HG03139 (cell line): ENCODE measurements at regions not wholly inside any gene's neighbourhood (a gene's known extent, or its start where the extent isn't known, plus 50 kb on each side); places are given as distances from the start of the nearest gene placed in this dataset.
"Not testable (repeated sequence)": the region's sequence is repeated elsewhere in the genome, so short reads cannot be mapped to it uniquely, and the experiment has no call there.

ENCODE experiments used
- ATAC-seq: cut with Tn5 transposase; IDR thresholded peaks from one replicate; pipeline ENCODE4 v1.9.1; 2021; ENCODE audit not compliant: unreplicated experiment

GRCh38 chr15:53038655-53038941 is 248.5 kb upstream of the ONECUT1 start:
- no peak for ATAC-seq

- no peak for ATAC-seq
These were observed 247.9 kb upstream of the ONECUT1 start for GRCh38 chr15:53037904-53038654.

GRCh38 chr15:53036641-53037040 is 246.5 kb upstream of the ONECUT1 start:
- no peak for ATAC-seq

GRCh38 chr15:53034767-53035245 is 244.7 kb upstream of the ONECUT1 start:
- ATAC-seq, result no peak

- ATAC-seq, result no peak
These were observed 243.6 kb upstream of the ONECUT1 start for GRCh38 chr15:53033709-53034108.

- ATAC-seq, result no peak
These were observed 241.3 kb upstream of the ONECUT1 start for GRCh38 chr15:53031469-53031868.

GRCh38 chr15:53022788-53023187 is 232.7 kb upstream of the ONECUT1 start:
- ATAC-seq, result no peak

GRCh38 chr15:53013329-53013728 is 223.2 kb upstream of the ONECUT1 start:
- no peak for ATAC-seq

- not testable (repeated sequence) for ATAC-seq
These were observed 221.6 kb upstream of the ONECUT1 start for GRCh38 chr15:53011779-53012178.

GRCh38 chr15:53009093-53009492 is 219.0 kb upstream of the ONECUT1 start:
- no peak for ATAC-seq

- no peak for ATAC-seq
These were observed 210.3 kb upstream of the ONECUT1 start for GRCh38 chr15:53000409-53000808.

GRCh38 chr15:52997123-52997522 is 207.0 kb upstream of the ONECUT1 start:
- ATAC-seq, result no peak

- no peak for ATAC-seq
These were observed 204.2 kb upstream of the ONECUT1 start for GRCh38 chr15:52994290-52994689.

- ATAC-seq, result no peak
These were observed 194.4 kb upstream of the ONECUT1 start for GRCh38 chr15:52984507-52984906.

GRCh38 chr15:52980446-52980845 is 190.3 kb upstream of the ONECUT1 start:
- ATAC-seq, result no peak

GRCh38 chr15:52976516-52977075 is 186.5 kb upstream of the ONECUT1 start:
- ATAC-seq, result no peak

GRCh38 chr15:52975941-52976449 is 185.9 kb upstream of the ONECUT1 start:
- ATAC-seq, result no peak

- ATAC-seq, result no peak
These were observed 173.7 kb upstream of the ONECUT1 start for GRCh38 chr15:52963865-52964264.

- no peak for ATAC-seq
These were observed 170.1 kb upstream of the ONECUT1 start for GRCh38 chr15:52960283-52960682.

GRCh38 chr15:52943746-52944145 is 153.6 kb upstream of the ONECUT1 start:
- no peak for ATAC-seq

- no peak for ATAC-seq
These were observed 146.4 kb upstream of the ONECUT1 start for GRCh38 chr15:52936489-52936888.

GRCh38 chr15:52925130-52925529 is 135.0 kb upstream of the ONECUT1 start:
- ATAC-seq, result no peak

GRCh38 chr15:52924630-52925029 is 134.5 kb upstream of the ONECUT1 start:
- no peak for ATAC-seq
